ENCODE measurements at regions not wholly inside any gene's neighbourhood (a gene's known extent, or its start where the extent isn't known, plus 50 kb on each side); places are given as distances from the start of the nearest gene placed in this dataset.

GRCh38 chrX:68927178-68927577 lies 98.4 kb downstream of the EFNB1 start:
- no peak for DNase-seq (ENCODE audit: low spot score)

- no peak for DNase-seq (ENCODE audit: low spot score)
Observed at GRCh38 chrX:68923147-68923546, 94.3 kb downstream of the EFNB1 start.

DNA sequence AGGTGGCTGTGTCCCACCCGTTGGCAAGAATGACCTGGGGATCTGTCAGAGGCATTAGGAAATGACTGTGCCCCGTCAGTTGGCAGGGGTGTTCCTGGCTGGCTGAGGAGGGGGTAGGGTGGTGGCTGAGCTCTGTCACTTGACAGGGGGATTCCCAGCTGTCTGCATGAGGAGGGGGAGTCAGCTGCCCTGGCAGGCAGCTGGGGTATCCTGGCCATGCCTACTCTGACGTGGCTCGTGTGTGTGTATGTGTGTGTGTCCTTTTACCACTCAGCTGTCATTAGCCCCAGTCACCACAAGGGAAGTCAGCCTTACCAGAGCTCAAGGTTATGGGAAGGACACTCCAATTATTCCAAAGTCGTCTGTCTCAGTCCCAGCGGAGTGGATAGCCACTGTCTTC lies 93.2 kb downstream of the EFNB1 start:
- no peak for DNase-seq (ENCODE audit: low spot score)

- no peak for DNase-seq (ENCODE audit: low spot score)
Observed at GRCh38 chrX:68920561-68920960, 91.7 kb downstream of the EFNB1 start.

- no peak for DNase-seq (ENCODE audit: low spot score)
Observed at GRCh38 chrX:68919707-68920106, 90.9 kb downstream of the EFNB1 start.

DNA sequence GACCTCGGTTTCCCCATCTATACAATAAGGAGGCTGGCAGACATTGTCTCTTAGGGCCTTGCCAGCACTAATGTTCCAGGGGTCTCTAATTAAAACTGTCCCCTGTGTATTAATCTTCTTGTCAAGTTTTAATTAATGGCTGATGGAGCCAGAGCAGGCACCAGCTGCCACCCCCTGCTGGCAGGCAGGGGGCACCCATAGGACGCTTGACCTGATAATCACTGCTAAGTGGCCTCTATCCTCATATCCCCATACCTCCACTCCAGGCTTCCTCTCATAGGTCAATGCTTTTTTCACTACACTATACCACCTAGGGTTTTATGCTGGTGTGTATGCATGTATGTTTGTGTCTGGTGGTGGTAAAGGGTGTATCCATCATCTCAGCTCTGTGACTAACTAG lies 89.4 kb downstream of the EFNB1 start:
- DNase-seq (ENCODE audit: low spot score) = no peak

DNA sequence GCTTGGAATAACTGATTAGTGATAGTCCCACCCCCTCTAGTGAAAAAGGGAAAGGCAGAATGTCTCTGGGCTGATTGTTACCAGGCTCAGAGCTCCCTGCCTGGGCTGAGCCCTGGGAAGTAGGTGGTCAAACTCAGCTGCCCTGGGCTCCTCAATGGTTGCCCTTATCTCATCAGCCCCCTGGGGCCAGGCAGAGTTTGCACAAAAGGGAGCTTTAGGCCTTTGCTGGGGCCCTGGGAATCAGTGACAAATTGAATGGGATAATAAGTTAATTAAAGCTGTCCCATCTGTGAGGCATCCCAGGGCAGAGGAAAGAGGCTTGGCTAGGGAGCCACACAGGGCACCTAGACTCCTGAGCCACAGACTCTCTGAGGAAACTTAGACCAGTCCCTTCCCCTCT lies 89.0 kb downstream of the EFNB1 start:
- no peak for DNase-seq (ENCODE audit: low spot score)

GRCh38 chrX:68916891-68917290 lies 88.1 kb downstream of the EFNB1 start:
- DNase-seq (ENCODE audit: low spot score) = no peak

GRCh38 chrX:68915778-68916177 lies 87.0 kb downstream of the EFNB1 start:
- DNase-seq (ENCODE audit: low spot score) = no peak

GRCh38 chrX:68914479-68914946 lies 85.7 kb downstream of the EFNB1 start:
- DNase-seq (ENCODE audit: low spot score) = no peak

DNA sequence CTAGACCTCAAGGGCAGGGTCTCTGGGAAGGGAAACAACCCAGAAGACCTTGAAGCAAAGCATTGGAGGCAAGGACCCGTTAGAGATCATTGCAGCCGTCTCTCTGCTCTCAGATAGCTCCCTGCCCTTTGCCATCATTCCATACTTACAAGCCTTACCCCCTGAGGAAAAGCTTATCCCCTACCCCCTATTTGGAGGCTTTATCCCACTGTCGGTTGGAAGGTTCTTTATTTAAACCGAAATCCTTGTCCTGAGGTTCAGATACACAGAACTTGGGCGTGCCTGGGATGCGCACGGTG lies 84.4 kb downstream of the EFNB1 start:
- no peak for DNase-seq (ENCODE audit: low spot score)

DNA sequence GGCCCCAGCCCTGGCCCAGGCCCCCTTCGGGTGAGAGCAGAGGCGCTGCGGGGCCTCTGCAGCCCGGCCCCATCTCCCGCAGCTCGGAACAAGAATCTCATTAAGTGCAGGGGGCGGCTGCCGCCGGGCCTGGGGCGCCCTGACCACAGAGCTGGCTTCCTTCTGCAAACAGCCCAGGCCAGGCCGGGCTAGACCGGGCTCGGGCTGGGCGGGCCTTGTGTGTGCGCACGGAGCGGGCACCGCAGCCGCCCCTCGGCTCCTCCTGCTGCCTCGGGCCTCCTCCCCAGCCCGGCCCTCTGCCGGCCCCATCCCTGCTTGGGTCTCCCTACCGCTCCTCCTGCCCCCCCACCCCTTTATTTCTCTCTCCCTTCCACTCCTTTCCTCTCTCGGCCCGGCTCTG lies 83.3 kb downstream of the EFNB1 start:
- DNase-seq (ENCODE audit: low spot score) = no peak

DNA sequence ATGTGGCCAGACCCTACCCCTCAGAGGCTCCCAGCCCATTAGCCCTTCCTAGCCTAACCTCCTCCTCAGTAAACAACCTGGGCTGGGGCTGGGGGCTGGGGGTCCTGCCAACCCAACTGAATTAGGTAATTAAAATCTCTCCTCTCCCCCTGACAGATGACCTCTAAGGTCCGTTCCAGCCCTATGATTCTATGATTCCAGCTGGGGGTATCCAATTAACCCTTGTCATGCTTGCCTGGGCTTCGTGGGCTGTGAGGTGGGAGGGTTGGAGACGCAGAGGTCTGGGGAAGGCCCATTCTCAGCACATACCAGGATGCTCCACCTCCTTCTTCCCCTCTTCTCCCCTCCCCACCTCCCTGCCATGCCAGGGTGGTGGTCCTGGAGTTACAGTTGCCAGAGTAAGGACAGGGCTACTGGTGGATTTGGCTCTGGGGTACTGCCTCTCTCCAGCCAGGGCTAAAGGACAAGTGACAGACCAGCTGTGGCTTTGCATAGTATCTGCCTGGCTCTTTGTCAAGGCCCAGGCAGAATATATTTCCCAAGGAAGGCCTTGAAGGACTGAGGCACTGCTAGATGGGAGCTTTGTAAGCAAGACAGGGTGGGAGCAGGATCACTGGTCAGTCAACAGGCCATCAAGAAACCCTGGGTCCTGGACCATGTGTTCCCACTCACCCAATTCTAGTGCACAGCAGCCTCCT lies 82.1 kb downstream of the EFNB1 start:
- no peak for DNase-seq (ENCODE audit: low spot score)

DNA sequence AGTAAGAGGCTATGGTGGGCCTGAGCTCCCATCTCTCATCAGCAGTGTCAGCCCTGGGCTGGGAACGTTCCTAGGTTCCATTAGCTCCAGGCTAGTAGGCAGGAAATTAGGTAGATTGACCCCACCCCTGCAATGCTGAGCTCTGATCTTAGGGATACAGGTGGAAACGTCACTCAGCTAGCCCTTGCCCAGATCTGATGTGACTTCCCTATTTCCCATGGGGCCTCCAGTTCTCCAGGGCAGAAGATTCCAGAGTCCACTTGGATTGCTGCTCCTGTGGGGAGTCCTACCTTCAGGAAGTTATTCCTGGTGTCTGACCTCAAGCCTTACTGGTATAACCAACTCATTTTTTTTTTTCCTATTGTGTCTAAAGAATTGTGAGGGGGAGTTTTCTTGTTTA lies 81.1 kb downstream of the EFNB1 start:
- no peak for DNase-seq (ENCODE audit: low spot score)

DNA sequence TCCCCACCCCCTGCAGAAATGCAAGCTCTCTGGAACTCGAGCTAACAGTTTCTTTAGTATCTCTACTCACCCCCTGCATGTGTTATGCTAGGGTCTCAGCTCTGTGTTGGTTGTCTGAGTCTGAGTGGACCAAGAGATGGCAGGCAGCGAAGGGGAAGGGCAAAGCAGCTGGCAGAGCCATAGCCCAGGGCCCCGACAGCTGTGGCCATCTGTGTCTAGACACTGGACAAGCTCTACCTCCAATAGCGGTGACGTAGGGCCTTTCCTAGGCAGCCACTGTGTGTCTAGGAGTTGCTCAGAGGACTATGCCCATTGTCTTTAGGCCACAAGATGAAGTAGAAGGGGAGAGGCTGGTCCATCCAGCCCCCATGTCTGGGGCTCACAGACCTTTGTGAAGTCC lies 79.2 kb downstream of the EFNB1 start:
- DNase-seq (ENCODE audit: low spot score) = no peak

GRCh38 chrX:68902706-68903504 lies 74.1 kb downstream of the EFNB1 start:
- DNase-seq (ENCODE audit: low spot score) = no peak

DNA sequence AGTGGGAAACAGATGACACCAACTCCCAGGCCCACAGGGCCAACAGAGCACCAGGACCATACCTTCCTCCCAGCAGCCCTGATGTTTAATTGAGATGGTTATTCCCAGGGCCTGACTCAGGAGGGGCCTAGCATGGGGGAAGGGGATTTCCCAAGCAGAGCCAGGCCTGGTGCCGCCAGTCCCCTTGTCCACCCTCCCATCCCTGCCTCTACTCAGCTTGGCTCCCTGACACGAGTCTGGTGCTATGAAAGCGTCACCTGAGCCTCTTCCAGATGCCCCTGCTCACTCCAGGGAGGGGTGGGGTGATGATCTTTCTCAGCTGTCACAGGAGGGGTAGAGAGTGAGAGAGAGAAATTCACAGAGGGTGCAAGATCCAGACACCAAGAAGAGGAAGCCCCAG lies 72.7 kb downstream of the EFNB1 start:
- DNase-seq (ENCODE audit: low spot score) = no peak

- DNase-seq (ENCODE audit: low spot score) = no peak
Observed at GRCh38 chrX:68898598-68898997, 69.8 kb downstream of the EFNB1 start.

- DNase-seq (ENCODE audit: low spot score) = no peak
Observed at GRCh38 chrX:68897118-68897945, 68.5 kb downstream of the EFNB1 start.

DNA sequence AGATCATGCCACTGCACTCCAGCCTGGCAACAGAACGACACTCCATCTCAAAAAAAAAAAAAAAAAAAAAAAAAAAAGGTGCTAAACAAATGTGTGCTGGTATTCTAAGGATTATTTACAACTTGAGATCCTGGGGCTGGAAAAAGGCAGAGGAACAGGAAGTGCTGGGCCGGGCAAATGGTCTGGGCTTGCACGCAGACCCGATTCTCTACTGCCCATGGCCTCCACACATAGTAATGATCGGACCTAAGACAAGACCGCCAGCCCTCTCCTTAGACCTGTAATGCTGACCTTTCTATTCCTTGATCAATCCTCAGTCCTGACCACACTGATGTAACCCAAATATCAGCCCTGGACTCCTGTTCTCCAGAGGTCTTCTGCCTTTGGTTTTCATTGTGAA lies 67.8 kb downstream of the EFNB1 start:
- DNase-seq (ENCODE audit: low spot score) = no peak

DNA sequence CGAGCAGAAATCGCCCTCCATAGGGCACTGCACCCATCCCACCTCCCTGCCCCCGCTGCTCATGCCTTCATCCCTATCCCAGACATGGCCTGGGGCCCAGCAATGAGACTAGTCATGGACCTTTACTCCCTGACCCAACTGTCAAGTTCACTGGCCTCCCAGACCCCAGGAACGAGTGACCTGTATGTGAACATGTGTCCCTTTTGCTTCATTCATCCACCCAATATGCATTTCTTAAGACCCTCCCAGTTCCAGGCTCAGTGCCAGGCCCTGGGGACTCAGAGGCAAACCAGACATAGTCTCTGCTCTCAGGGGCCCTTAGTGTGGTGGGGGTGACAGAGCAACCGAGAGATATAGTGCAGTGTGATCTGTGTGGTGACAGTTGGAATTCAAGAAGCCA lies 67.0 kb downstream of the EFNB1 start:
- no peak for DNase-seq (ENCODE audit: low spot score)

GRCh38 chrX:68895341-68895755 lies 66.5 kb downstream of the EFNB1 start:
- DNase-seq (ENCODE audit: low spot score) = no peak

Measured in HuH-7.5 (cell line).